HAP-1 (cell line): ENCODE measurements at regions not wholly inside any gene's neighbourhood (a gene's known extent, or its start where the extent isn't known, plus 50 kb on each side); places are given as distances from the start of the nearest gene placed in this dataset.

ENCODE experiments used
- DNase-seq, 2 experiments: peaks; one replicate each; pipeline ENCODE4 v3.0.0-alpha.2; 2016 to 2020; ENCODE audit warnings: low spot score in 2 of 2
- H3K27me3 ChIP-seq: fragments of 250-450 bp; sonication (Bioruptor Pico); 2 replicates; pipeline ENCODE4 v1.5.1; 2020; ENCODE audit warnings: low read depth, mild to moderate bottlenecking, moderate library complexity
- H3K36me3 ChIP-seq: fragments of 250-450 bp; sonication (Bioruptor Pico); replicated peaks from 2 replicates; pipeline ENCODE4 v1.5.1; 2020; ENCODE audit warnings: mild to moderate bottlenecking
- H3K4me1 ChIP-seq: fragments of 250-450 bp; sonication (Bioruptor Pico); 2 replicates; pipeline ENCODE4 v1.5.1; 2020; ENCODE audit warnings: mild to moderate bottlenecking
- H3K4me3 ChIP-seq: fragments of 250-450 bp; sonication (Bioruptor Pico); 2 replicates; pipeline ENCODE4 v1.5.1; 2020; ENCODE audit warnings: mild to moderate bottlenecking, moderate library complexity
- H3K9me3 ChIP-seq: fragments of 250-450 bp; sonication (Bioruptor Pico); 2 replicates; pipeline ENCODE4 v1.5.1; 2020; ENCODE audit warnings: mild to moderate bottlenecking, moderate library complexity
- in situ Hi-C: fragments of 300-500 bp; cut with MboI; formaldehyde crosslinking; loops from 3 replicates; pipeline ENCODE4 v1.14.3; 2020; ENCODE audit warnings: low sequenced_read_pairs, inconsistent platforms, mixed read lengths

DNA sequence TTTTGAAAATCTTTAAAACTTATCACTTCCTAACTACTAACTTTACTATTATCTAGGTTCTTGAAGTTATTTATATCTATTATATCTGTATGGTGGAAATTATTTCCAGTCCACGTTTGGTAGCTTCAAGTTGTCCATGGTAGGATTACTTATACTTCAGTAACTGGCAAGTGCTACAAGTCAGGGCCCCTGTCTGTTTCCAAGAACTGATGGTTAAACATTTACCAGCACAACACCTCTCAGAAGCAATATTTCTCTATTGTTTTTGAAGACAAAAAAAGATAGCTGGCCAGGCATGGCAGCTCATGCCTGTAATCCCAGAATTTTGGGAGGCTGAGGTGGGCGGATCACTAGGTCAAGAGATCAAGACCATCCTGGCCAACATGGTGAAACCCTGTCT, 240.4 kb upstream of the RHOBTB1 start:
- in situ Hi-C loops: no loop called here
- no peaks in the 10 kb centered on the region for H3K27me3 ChIP-seq
- no peaks in the 10 kb centered on the region for H3K36me3 ChIP-seq
- DNase-seq: no peak
- peaks cover 10% of the 10 kb centered on the region for H3K4me1 ChIP-seq
- H3K9me3 ChIP-seq: no peaks in the 10 kb centered on the region
- no peak overlapping the region for H3K4me3 ChIP-seq

DNA sequence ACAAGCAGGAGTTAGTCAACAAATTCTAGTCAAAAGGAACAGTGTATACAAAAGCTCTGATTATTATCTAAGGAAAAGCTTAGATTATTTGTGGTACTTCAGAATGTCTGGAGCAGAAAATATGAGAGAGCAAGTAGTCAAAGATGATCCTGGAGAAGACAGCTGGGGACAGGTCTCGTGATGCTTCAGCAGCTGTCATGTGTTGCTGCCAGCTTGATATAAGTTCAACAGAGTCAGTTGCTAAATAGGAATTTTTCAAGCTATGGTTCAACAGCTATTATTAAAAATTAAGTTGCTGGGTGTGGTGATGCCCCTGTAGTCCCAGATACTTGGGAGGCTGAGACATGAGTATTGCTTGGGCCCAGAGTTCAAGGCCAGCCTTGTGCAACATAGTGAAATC, 240.0 kb upstream of the RHOBTB1 start:
- Histone ChIP-seq H3K36me3 (no peaks in the 10 kb centered on the region), H3K9me3 (no peaks in the 10 kb centered on the region), H3K4me3 (no peak overlapping the region), H3K4me1 (peaks cover 10% of the 10 kb centered on the region), H3K27me3 (no peaks in the 10 kb centered on the region)
- DNase-seq: no peak
- in situ Hi-C loops: no loop called here

DNA sequence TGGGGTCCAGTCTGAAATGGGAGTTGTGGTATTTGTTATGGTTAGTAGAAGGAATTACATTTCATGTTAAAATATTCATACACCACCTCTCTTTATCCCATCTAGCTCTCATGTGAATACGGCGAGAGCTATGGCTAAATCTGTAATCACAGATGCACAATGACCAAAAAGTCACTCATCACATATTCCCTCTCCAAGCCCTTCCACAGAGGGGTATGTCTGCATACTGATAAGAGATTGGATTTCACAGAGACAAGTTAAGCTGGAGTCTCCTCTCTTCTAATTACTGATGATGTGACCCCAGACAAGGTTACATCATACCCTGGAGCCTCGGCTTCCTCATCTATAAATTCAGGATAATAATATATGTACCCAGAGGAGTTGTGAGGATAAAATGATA, 237.8 kb upstream of the RHOBTB1 start:
- DNase-seq: no peak
- H3K9me3 ChIP-seq: no peaks in the 10 kb centered on the region
- no peak overlapping the region for H3K4me3 ChIP-seq
- no peaks in the 10 kb centered on the region for H3K27me3 ChIP-seq
- in situ Hi-C loops: no loop called here
- peaks cover under 1% of the 10 kb centered on the region; the same call in 1 of the 2 replicates for H3K4me1 ChIP-seq
- H3K36me3 ChIP-seq: no peaks in the 10 kb centered on the region

DNA sequence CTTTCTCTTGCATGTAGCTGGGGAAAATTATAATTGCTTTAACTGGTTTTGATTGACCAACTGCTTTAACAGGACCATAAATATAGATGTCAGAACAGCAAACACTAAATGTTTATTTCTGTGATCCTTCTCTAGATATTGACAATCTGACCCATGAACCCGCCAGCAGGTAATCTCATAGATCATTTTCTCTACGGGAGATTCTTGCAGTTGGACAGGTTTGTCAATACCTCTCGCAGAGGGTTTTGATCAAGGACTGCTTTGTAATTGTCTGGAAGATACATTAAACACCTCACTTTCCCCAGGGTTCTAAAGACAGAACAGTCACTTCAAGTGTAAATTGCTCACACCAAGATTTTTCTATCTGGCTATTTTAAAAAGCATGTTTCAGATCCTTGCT, 235.8 kb upstream of the RHOBTB1 start:
- Histone ChIP-seq H3K9me3 (no peaks in the 10 kb centered on the region), H3K36me3 (no peaks in the 10 kb centered on the region), H3K27me3 (no peaks in the 10 kb centered on the region)

DNA sequence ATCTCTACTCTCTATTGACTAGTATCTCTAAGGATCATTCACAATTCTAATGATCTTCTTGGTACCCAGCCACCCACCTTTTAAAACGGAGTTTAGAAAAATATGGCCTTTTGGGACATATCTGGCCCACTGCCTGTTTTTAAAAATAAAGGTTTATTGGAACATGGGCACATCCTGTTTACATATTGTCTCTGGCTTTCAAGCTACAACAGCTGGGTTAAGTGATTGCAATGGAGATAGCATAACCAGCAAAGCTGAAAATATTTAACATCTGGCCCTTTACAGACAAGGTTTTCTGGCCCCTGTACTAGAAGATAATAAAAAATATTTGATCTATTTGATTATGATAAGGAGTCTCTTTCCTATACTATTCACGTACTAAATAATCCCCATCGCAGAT, 232.4 kb upstream of the RHOBTB1 start:
- Histone ChIP-seq H3K4me1 (no peaks in the 10 kb centered on the region), H3K27me3 (no peaks in the 10 kb centered on the region), H3K4me3 (no peak overlapping the region), H3K36me3 (no peaks in the 10 kb centered on the region), H3K9me3 (no peaks in the 10 kb centered on the region)
- in situ Hi-C loops: no loop called here
- no peak for DNase-seq

More for the DNA sequence above, 235.8 kb upstream of the RHOBTB1 start:
- no peak for DNase-seq
- in situ Hi-C loops: no loop called here
- no peaks in the 10 kb centered on the region for H3K4me1 ChIP-seq
- no peak overlapping the region for H3K4me3 ChIP-seq

DNA sequence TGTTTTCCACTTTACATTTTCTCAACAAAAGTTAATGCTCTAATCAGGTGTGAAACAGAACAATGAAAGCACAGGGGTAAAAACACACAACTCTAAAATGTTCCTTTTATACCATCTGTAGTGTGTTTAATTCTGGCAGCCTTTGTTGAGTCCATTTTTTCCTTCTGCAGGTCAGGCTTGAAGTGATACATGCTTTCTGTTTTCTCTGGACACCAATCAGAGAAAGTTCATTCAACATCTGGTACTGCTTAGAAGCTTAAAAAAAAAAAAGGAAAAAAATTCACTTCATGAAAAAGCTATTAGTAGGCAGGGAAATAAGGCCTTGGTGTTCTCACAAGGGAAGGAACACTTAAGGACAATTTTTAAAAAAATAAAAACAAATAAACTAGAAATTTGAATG, 231.3 kb upstream of the RHOBTB1 start:
- in situ Hi-C loops: no loop called here

DNA sequence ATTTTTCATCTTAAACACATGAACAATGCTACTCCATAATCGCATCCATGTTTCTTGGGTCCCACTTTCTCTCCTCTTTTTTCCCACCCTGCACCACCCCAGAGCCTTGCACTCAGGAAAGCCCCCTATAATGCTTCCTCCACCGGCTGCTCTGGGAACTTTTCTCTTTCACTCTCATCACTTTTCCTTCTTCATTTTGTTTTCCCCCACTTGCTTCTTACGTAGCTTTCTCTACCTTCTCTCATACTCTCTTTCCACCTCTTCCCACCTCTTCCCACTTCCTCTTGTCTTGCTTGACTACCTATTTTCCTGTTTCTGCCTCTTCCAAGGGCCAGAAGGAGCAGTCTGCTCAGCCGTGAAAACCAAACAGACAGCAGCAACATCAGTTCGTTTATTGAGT, 229.5 kb upstream of the RHOBTB1 start:
- in situ Hi-C loops: no loop called here
- H3K9me3 ChIP-seq: no peaks in the 10 kb centered on the region
- no peak for DNase-seq
- no peaks in the 10 kb centered on the region for H3K27me3 ChIP-seq
- no peaks in the 10 kb centered on the region for H3K4me1 ChIP-seq
- H3K36me3 ChIP-seq: no peaks in the 10 kb centered on the region
- no peak overlapping the region for H3K4me3 ChIP-seq

More for the DNA sequence above, 231.3 kb upstream of the RHOBTB1 start:
- no peaks in the 10 kb centered on the region for H3K4me1 ChIP-seq
- H3K4me3 ChIP-seq: no peak overlapping the region
- H3K27me3 ChIP-seq: no peaks in the 10 kb centered on the region
- H3K9me3 ChIP-seq: no peaks in the 10 kb centered on the region
- no peaks in the 10 kb centered on the region for H3K36me3 ChIP-seq
- no peak for DNase-seq

DNA sequence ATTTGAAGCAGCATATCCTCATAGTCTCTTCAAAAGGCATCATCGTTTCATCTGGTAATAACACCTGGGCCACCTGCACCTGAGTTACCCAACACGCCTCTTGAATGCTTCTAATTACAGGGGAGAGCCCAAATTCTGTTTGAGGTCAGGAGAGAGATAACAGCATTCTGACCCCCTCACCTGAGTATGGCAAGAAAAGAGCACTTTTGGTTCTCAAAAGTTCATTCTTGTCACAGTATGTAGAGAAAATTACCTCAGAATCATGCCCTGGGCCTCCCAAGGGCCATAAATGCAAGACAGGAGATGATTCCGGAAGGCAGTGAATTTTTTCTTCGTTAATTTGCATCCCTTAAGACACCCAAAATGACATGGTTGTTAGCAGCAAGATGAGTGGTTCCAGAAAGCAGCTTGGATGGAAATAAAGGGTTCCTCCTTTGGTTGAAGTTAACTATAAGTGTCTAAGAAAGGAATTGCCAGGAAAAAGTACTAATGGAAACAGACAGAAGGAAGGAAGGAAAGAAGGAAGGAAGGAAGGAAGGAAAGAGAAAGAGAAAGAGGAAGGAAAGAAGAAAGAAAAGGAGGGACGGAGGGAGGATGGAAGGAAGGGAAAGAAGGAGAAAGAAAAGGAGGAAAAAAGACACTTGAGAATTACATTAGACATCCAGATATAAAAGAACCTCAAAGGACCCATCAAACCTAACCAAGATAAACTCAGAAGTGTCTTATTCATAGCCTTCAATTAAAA, 228.4 kb upstream of the RHOBTB1 start:
- in situ Hi-C loops: no loop called here
- Histone ChIP-seq H3K4me3 (no peak overlapping the region), H3K9me3 (no peaks in the 10 kb centered on the region), H3K27me3 (no peaks in the 10 kb centered on the region), H3K4me1 (no peaks in the 10 kb centered on the region), H3K36me3 (no peaks in the 10 kb centered on the region)
- DNase-seq: no peak

DNA sequence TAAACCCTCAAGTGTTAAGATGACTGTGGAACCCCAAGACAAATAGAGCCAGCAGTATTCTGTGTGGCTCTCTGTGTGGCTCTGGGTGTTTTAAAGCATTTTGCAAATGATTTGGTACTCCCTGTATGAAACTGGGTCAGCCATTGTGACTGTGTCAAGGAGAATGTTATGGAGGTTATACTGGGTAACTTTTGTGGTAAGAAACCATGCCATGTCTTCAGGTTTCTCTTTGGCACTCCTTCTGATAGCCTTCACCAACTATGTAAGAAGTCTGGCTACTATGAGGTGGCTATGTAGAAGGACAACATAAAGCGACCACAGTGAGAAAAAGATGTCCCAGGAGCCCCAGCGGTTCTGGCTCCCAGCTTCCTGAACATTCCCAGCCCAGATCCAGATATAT, 226.6 kb upstream of the RHOBTB1 start:
- H3K9me3 ChIP-seq: no peaks in the 10 kb centered on the region
- in situ Hi-C loops: no loop called here
- DNase-seq: no peak
- H3K4me1 ChIP-seq: no peaks in the 10 kb centered on the region
- no peaks in the 10 kb centered on the region for H3K36me3 ChIP-seq
- H3K4me3 ChIP-seq: no peak overlapping the region
- H3K27me3 ChIP-seq: no peaks in the 10 kb centered on the region

DNA sequence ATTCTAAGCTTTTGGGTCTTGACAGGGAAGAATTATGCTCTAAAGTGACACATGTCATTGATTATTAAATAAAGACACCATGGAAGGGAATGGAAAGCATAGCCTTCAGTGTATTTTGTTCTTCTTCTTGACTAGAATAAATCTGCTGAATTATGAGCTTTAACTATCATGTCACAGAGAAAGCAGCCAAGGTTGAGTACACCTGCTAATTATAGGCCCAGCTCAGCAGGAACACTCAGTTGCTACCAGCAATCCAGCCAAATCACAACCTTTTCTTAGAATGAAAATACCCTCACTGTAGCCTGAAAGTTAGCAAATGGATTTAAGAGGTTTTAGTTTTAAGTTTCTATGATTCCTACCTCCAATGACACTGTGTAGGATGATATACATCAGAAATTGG, 225.3 kb upstream of the RHOBTB1 start:
- H3K9me3 ChIP-seq: no peaks in the 10 kb centered on the region
- no peaks in the 10 kb centered on the region for H3K27me3 ChIP-seq
- in situ Hi-C loops: no loop called here
- no peak overlapping the region for H3K4me3 ChIP-seq
- no peaks in the 10 kb centered on the region for H3K4me1 ChIP-seq
- no peak for DNase-seq
- no peaks in the 10 kb centered on the region for H3K36me3 ChIP-seq

DNA sequence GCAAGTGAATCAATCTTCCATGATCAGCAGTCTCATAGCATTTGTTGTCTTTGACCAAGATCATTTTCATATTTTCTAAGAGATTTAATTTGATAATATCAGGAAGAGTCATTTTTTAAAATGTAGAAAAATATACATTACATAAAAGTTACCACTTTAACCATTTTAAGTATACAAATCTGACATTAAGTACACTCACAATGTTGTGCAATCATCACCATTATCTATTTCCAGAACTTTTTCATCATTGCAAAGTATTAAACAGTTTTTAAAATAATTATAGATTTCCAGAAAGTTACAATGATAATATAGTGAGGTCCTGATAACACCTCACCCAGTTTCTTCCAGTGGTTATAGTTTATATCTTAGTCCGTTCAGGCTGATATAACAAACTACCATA, 222.5 kb upstream of the RHOBTB1 start:
- Histone ChIP-seq H3K36me3 (no peaks in the 10 kb centered on the region), H3K9me3 (no peaks in the 10 kb centered on the region), H3K4me1 (no peaks in the 10 kb centered on the region), H3K27me3 (no peaks in the 10 kb centered on the region), H3K4me3 (no peak overlapping the region)
- DNase-seq: no peak
- in situ Hi-C loops: no loop called here

DNA sequence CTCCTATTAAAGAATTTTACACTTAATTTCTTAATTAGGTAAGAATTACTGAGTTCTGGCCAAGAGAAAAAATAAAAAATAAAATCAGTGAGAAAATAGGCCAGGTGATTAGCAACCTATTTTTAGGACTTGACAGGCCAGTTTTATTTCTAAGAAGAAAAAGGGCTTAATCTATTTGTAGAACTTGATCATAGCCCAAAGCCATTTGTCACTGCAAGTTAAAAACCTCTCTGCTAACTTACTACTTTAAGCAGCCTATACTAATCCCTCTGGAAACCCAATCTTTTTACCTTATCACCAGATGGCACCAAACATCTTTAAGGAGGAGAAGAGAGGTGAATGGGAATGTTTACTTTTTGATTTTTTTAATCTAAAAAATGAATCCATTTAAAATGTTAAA, 222.1 kb upstream of the RHOBTB1 start:
- H3K36me3 ChIP-seq: no peaks in the 10 kb centered on the region
- H3K4me3 ChIP-seq: no peak overlapping the region
- no peak for DNase-seq
- H3K9me3 ChIP-seq: no peaks in the 10 kb centered on the region
- in situ Hi-C loops: no loop called here
- H3K4me1 ChIP-seq: no peaks in the 10 kb centered on the region
- no peaks in the 10 kb centered on the region for H3K27me3 ChIP-seq

DNA sequence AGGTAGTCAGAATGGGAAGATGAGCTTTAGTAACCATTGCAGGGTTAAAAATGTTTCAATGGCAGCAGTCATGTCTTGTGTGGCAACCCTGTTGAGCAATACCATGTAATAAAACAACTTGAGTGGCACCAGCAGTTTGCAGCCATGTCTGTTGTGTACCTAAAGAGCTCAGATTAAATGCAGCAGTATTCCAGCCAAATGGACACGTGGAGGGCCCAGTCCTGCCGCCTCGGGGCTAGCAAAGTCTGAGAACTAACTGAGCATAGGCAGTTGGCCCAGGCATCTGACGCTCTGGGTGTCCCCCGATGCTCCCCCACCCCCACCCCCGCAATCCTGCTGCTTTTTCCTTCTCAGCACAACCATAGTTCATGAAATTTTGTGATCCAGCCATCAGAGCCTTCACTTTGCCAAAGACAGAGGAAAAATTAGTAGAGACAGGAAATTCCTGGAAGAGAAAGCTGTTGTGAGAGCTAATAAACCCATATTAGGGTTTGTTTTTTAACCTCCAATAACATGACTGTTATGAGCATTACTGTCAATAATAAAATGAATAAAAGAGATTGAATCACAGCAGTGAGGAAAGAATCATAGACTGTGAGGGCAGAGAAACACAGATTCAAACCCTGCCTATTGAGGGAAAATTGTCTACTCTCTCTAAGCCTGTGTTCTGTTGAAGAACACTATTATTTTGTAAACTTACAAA, 220.6 kb upstream of the RHOBTB1 start:
- H3K4me3 ChIP-seq: no peak overlapping the region
- no peaks in the 10 kb centered on the region for H3K4me1 ChIP-seq
- no peaks in the 10 kb centered on the region for H3K9me3 ChIP-seq
- H3K27me3 ChIP-seq: no peaks in the 10 kb centered on the region
- no peaks in the 10 kb centered on the region for H3K36me3 ChIP-seq
- no peak for DNase-seq
- in situ Hi-C loops: no loop called here

DNA sequence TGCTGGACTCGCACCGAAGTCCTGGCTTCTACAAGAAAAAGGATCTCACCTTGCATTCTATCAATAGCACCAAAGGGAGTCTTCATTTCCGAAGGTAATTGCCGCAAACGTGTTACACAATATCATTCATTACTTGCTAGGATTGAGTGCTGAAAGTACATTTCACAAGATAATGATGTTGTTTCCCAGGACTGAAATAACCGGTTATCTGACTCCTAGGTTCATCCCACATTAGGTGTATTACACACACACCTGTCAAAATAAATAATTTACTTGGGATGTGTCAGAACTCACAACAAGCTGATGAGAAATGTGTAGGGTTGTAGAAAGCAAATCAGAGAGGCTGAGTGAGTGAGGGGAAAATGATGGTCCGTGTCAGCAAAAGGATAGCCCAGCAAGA, 219.4 kb upstream of the RHOBTB1 start:
- DNase-seq: no peak
- in situ Hi-C loops: no loop called here
- H3K27me3 ChIP-seq: no peaks in the 10 kb centered on the region
- H3K9me3 ChIP-seq: no peaks in the 10 kb centered on the region
- no peaks in the 10 kb centered on the region for H3K36me3 ChIP-seq
- no peak overlapping the region for H3K4me3 ChIP-seq
- H3K4me1 ChIP-seq: no peaks in the 10 kb centered on the region
